Endodermal cell (in vitro differentiated cells): ENCODE measurements at regions not wholly inside any gene's neighbourhood (a gene's known extent, or its start where the extent isn't known, plus 50 kb on each side); places are given as distances from the start of the nearest gene placed in this dataset.

Source experiments
- DNase-seq: peaks from one replicate; pipeline ENCODE4 v3.0.0-alpha.2; 2017
- H3K27ac ChIP-seq: 2 replicates; pipeline ENCODE4 v1.5.1; 2013; ENCODE audit warnings: mild to moderate bottlenecking, low read depth, low read length, moderate library complexity
- H3K27me3 ChIP-seq: 2 replicates; pipeline ENCODE4 v1.6.1; 2013; ENCODE audit warnings: mild to moderate bottlenecking, low read length, moderate library complexity; ENCODE audit not compliant: insufficient read depth, control insufficient read depth, poor library complexity, severe bottlenecking
- H3K36me3 ChIP-seq: 2 replicates; pipeline ENCODE4 v1.7.0; 2013; ENCODE audit warnings: mild to moderate bottlenecking, low read length, moderate library complexity; ENCODE audit not compliant: control insufficient read depth, insufficient read depth
- H3K4me1 ChIP-seq: one replicate; pipeline ENCODE4 v1.7.0; 2013; ENCODE audit warnings: low read length; ENCODE audit not compliant: control insufficient read depth, insufficient read depth
- H3K4me3 ChIP-seq: 2 replicates; pipeline ENCODE4 v1.5.1; 2013; ENCODE audit warnings: mild to moderate bottlenecking, low read length, moderate library complexity
- H3K9ac ChIP-seq: 2 replicates; pipeline ENCODE4 v1.6.1; 2013; ENCODE audit warnings: mild to moderate bottlenecking, low read length, moderate library complexity; ENCODE audit not compliant: poor library complexity, severe bottlenecking; ENCODE audit errors: extremely low read depth
- H3K9me3 ChIP-seq: 2 replicates; pipeline ENCODE4 v1.6.1; 2013; ENCODE audit warnings: mild to moderate bottlenecking, low read length, moderate library complexity; ENCODE audit not compliant: control insufficient read depth
- H3K27ac Mint-ChIP-seq: 2 replicates; pipeline ENCODE4 v1.8.0; 2020; ENCODE audit warnings: mixed read lengths
- H3K27me3 Mint-ChIP-seq: 2 replicates; pipeline ENCODE4 v1.8.0; 2021; ENCODE audit warnings: mild to moderate bottlenecking, mixed read lengths; ENCODE audit not compliant: insufficient read depth
- H3K36me3 Mint-ChIP-seq: 2 replicates; pipeline ENCODE4 v1.8.0; 2020; ENCODE audit warnings: low read depth, mixed read lengths
- H3K4me1 Mint-ChIP-seq: 2 replicates; pipeline ENCODE4 v1.8.0; 2020; ENCODE audit warnings: mixed read lengths
- H3K4me3 Mint-ChIP-seq: 2 replicates; pipeline ENCODE4 v1.8.0; 2020; ENCODE audit warnings: mild to moderate bottlenecking, moderate library complexity, mixed read lengths
- H3K9me3 Mint-ChIP-seq: 2 replicates; pipeline ENCODE4 v1.8.0; 2020; ENCODE audit warnings: mild to moderate bottlenecking, mixed read lengths
- WGBS, 2 experiments: methylation state at CpG; one replicate each; pipeline versions ENCODE4 v1.1.5 to v1.1.7; 2013; ENCODE audit warnings: missing lambda C conversion rate in 2 of 2, mixed read lengths in 1 of 2; ENCODE audit not compliant: insufficient coverage in 1 of 2, insufficient read length in 1 of 2; 5-methylcytosine and 5-hydroxymethylcytosine counted together
- TF ChIP-seq, protein P1 (sequence below): fragments of 200-600 bp; sonication (generic); conservative IDR thresholded peaks from 2 replicates; pipeline ENCODE4 v1.5.0; 2021; ENCODE audit warnings: antibody characterized with exemption, mild to moderate bottlenecking

DNA sequence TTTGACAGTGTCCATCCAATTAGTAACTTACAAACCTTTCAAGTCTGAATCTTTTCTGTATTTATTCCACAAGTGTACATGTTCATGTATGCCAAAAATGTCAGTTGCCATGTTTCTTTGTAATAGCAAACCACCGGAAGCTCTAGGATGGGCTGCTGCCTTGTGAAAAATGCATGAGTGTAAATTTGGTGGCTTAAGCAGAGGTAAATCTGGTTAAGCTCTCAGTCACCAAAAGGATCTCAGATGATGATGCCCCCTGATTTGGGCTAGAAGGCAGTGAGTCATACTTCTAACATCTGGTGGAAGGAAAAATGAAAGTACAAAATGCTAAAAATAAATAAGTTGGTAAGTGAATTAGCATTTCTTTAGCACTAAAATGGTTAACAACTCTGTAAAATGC lies 567.5 kb downstream of the ELAVL2 start:
- no peaks in the 10 kb centered on the region for H3K36me3 Mint-ChIP-seq
- no peaks in the 10 kb centered on the region for H3K9me3 ChIP-seq
- H3K27ac ChIP-seq = no peak overlapping the region
- H3K9ac ChIP-seq = no peak overlapping the region
- no peaks in the 10 kb centered on the region for H3K27me3 ChIP-seq
- no peak overlapping the region for H3K27ac Mint-ChIP-seq
- H3K9me3 Mint-ChIP-seq = no peaks in the 10 kb centered on the region
- H3K4me1 Mint-ChIP-seq = no peaks in the 10 kb centered on the region
- H3K4me1 ChIP-seq = no peaks in the 10 kb centered on the region
- H3K4me3 ChIP-seq = no peak overlapping the region
- DNase-seq = no peak
- no peaks in the 10 kb centered on the region for H3K36me3 ChIP-seq
- TF ChIP-seq, protein P1, sequence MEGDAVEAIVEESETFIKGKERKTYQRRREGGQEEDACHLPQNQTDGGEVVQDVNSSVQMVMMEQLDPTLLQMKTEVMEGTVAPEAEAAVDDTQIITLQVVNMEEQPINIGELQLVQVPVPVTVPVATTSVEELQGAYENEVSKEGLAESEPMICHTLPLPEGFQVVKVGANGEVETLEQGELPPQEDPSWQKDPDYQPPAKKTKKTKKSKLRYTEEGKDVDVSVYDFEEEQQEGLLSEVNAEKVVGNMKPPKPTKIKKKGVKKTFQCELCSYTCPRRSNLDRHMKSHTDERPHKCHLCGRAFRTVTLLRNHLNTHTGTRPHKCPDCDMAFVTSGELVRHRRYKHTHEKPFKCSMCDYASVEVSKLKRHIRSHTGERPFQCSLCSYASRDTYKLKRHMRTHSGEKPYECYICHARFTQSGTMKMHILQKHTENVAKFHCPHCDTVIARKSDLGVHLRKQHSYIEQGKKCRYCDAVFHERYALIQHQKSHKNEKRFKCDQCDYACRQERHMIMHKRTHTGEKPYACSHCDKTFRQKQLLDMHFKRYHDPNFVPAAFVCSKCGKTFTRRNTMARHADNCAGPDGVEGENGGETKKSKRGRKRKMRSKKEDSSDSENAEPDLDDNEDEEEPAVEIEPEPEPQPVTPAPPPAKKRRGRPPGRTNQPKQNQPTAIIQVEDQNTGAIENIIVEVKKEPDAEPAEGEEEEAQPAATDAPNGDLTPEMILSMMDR = no peak
- no peak overlapping the region for H3K4me3 Mint-ChIP-seq
- 88 to 94% methylated on average over 1 of the region's 1 CpG for WGBS, 2 experiments
- H3K27me3 Mint-ChIP-seq = no peaks in the 10 kb centered on the region

DNA sequence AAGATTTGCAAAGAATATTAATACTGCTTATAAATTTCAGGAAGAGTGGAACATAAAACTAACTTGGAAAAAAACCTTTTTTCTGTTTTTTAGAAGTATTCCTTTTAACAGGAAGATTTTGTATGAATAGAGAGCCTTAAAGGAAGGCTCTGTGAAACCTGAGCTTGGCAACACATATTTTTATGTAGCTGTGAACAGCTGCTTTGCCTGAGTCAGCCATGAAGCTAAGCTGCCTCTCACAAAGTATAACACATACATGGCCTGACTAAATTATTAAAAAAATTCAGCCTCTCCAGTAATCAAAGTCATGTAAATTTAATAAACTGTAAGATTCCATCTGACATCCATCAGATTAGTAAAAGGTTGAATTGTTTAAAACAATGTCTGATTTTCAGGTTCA lies 547.5 kb downstream of the ELAVL2 start:
- H3K27ac ChIP-seq = no peak overlapping the region
- Mint-ChIP-seq H3K27ac (no peak overlapping the region), H3K36me3 (no peaks in the 10 kb centered on the region), H3K4me1 (no peaks in the 10 kb centered on the region), H3K27me3 (no peaks in the 10 kb centered on the region), H3K4me3 (no peak overlapping the region), H3K9me3 (no peaks in the 10 kb centered on the region)
- no peaks in the 10 kb centered on the region for H3K27me3 ChIP-seq
- no peak overlapping the region for H3K9ac ChIP-seq
- TF ChIP-seq, protein P1 = no peak
- H3K4me3 ChIP-seq = no peak overlapping the region
- DNase-seq = no peak
- H3K4me1 ChIP-seq = no peaks in the 10 kb centered on the region
- H3K36me3 ChIP-seq = no peaks in the 10 kb centered on the region
- H3K9me3 ChIP-seq = no peaks in the 10 kb centered on the region

GRCh38 chr9:23287390-23287789 lies 538.6 kb downstream of the ELAVL2 start:
- no peak for DNase-seq
- Histone ChIP-seq H3K9me3 (no peaks in the 10 kb centered on the region), H3K36me3 (no peaks in the 10 kb centered on the region), H3K27me3 (no peaks in the 10 kb centered on the region), H3K4me3 (no peak overlapping the region), H3K4me1 (peaks cover 5% of the 10 kb centered on the region), H3K27ac (no peak overlapping the region), H3K9ac (no peak overlapping the region)
- no peaks in the 10 kb centered on the region for H3K9me3 Mint-ChIP-seq
- WGBS, 2 experiments = 100% methylated on average over 1 of the region's 1 CpG; no CpG with 5 or more reads in 1 of the 2 experiments
- H3K4me1 Mint-ChIP-seq = peaks cover 6% of the 10 kb centered on the region
- TF ChIP-seq, protein P1 = no peak
- H3K4me3 Mint-ChIP-seq = no peak overlapping the region
- H3K27ac Mint-ChIP-seq = no peak overlapping the region
- peaks cover 3% of the 10 kb centered on the region for H3K27me3 Mint-ChIP-seq
- H3K36me3 Mint-ChIP-seq = no peaks in the 10 kb centered on the region
